ENCODE measurements at regions not wholly inside any gene's neighbourhood (a gene's known extent, or its start where the extent isn't known, plus 50 kb on each side); places are given as distances from the start of the nearest gene placed in this dataset.

DNA sequence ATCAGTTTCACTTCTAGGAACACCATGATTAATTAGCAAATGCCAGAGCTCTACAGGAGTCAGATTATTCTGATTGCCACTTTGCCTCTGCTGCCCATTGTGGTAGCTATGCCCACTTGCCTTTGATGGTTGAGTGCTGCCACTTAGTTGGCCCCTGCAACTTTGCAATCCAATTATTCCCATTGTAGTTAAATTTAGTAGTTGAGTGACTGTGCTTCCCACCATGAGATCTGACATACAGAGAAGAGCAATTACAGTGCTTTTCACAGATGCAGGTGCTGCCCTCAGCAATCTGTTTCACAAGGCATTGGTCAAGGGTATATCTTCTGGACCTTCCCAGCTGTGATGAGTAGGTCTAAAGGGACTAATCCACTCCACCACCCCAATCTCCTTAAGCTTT, 468.4 kb upstream of the RGS6 start:
- no TSS peak for BruUV-seq (replicated peaks)
- no peak overlapping the region for H2AK9ac ChIP-seq (replicated peaks; ENCODE audit: low read depth, low read length, poor library complexity)
- no peak overlapping the region for H3K27ac ChIP-seq (ENCODE audit: insufficient read depth, low read length)
- H3K4ac ChIP-seq (ENCODE audit: low read depth, low read length): no peak overlapping the region
- TF ChIP-seq, protein P1, sequence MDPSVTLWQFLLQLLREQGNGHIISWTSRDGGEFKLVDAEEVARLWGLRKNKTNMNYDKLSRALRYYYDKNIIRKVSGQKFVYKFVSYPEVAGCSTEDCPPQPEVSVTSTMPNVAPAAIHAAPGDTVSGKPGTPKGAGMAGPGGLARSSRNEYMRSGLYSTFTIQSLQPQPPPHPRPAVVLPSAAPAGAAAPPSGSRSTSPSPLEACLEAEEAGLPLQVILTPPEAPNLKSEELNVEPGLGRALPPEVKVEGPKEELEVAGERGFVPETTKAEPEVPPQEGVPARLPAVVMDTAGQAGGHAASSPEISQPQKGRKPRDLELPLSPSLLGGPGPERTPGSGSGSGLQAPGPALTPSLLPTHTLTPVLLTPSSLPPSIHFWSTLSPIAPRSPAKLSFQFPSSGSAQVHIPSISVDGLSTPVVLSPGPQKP (IDR thresholded peaks at IDR 0.05; ENCODE audit: borderline replicate concordance, low read depth, low read length): no peak
- TF ChIP-seq MAFK (IDR thresholded peaks at IDR 0.05; ENCODE audit: low read depth, low read length) (no peak), NFE2L2 (IDR thresholded peaks at IDR 0.05; ENCODE audit: low read depth, low read length) (no peak), MAZ (IDR thresholded peaks at IDR 0.05; ENCODE audit: borderline replicate concordance, low read depth, low read length) (no peak), RAD21 (IDR thresholded peaks at IDR 0.05; ENCODE audit: low read length) (no peak), MXI1 (IDR thresholded peaks at IDR 0.05; ENCODE audit: borderline replicate concordance, low read depth, low read length) (no peak), RFX5 (IDR thresholded peaks at IDR 0.05; ENCODE audit: low read depth, low read length) (no peak), BHLHE40 (IDR thresholded peaks at IDR 0.05; ENCODE audit: low read depth, low read length) (no peak), CHD1 (IDR thresholded peaks at IDR 0.05; ENCODE audit: low read depth, low read length) (no peak), CEBPB (IDR thresholded peaks at IDR 0.05; ENCODE audit: low read depth, low read length) (no peak), FOS (IDR thresholded peaks at IDR 0.05; ENCODE audit: low read depth, low read length) (no peak), RCOR1 (IDR thresholded peaks at IDR 0.05; ENCODE audit: insufficient replicate concordance, low read length) (no peak), SMC3 (IDR thresholded peaks at IDR 0.05; ENCODE audit: low read depth, low read length) (no peak), POLR2A (IDR thresholded peaks at IDR 0.05; ENCODE audit: low read depth, low read length) (no peak)
- TF ChIP-seq, protein P2, sequence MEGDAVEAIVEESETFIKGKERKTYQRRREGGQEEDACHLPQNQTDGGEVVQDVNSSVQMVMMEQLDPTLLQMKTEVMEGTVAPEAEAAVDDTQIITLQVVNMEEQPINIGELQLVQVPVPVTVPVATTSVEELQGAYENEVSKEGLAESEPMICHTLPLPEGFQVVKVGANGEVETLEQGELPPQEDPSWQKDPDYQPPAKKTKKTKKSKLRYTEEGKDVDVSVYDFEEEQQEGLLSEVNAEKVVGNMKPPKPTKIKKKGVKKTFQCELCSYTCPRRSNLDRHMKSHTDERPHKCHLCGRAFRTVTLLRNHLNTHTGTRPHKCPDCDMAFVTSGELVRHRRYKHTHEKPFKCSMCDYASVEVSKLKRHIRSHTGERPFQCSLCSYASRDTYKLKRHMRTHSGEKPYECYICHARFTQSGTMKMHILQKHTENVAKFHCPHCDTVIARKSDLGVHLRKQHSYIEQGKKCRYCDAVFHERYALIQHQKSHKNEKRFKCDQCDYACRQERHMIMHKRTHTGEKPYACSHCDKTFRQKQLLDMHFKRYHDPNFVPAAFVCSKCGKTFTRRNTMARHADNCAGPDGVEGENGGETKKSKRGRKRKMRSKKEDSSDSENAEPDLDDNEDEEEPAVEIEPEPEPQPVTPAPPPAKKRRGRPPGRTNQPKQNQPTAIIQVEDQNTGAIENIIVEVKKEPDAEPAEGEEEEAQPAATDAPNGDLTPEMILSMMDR (conservative IDR thresholded peaks at IDR 0.05; ENCODE audit: low read depth, low read length): no peak
- TF ChIP-seq, protein P3, sequence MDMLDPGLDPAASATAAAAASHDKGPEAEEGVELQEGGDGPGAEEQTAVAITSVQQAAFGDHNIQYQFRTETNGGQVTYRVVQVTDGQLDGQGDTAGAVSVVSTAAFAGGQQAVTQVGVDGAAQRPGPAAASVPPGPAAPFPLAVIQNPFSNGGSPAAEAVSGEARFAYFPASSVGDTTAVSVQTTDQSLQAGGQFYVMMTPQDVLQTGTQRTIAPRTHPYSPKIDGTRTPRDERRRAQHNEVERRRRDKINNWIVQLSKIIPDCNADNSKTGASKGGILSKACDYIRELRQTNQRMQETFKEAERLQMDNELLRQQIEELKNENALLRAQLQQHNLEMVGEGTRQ (IDR thresholded peaks at IDR 0.05; ENCODE audit: low read depth, low read length): no peak
- H3K9me3 ChIP-seq (ENCODE audit: control insufficient read depth, insufficient read depth, low read length): peaks cover 5% of the 10 kb centered on the region
- H4K8ac ChIP-seq (ENCODE audit: low read depth in 2 of 2, low read length in 2 of 2): no peak overlapping the region
- no peaks in the 10 kb centered on the region for H3K9me1 ChIP-seq (ENCODE audit: insufficient read depth, low read length)
- H2BK5ac ChIP-seq (ENCODE audit: low read depth, low read length, poor library complexity, severe bottlenecking): no peak overlapping the region
- intact Hi-C loops (cut with micrococcal nuclease) (no loop called here), dilution Hi-C loops (cut with HindIII; ENCODE audit: low sequenced_read_pairs, unreplicated experiment) (no loop called here), in situ Hi-C loops (cut with MboI; ENCODE audit: low sequenced_read_pairs) (no loop called here)
- no peak overlapping the region for H2AK5ac ChIP-seq (ENCODE audit: low read depth, low read length)
- no peak overlapping the region for H2BK20ac ChIP-seq (ENCODE audit: low read depth, low read length)
- ATAC-seq (ENCODE audit: low read depth) (no peak), DNase-seq (no peak)
- POLR2A ChIA-PET (ENCODE audit: unreplicated experiment): no interaction called here
- H3K18ac ChIP-seq (ENCODE audit: low read depth, low read length): no peak overlapping the region
- no peak overlapping the region for H4K91ac ChIP-seq (ENCODE audit: insufficient read depth, low read depth, low read length)
- H3K27me3 ChIP-seq (ENCODE audit: control insufficient read depth, insufficient read depth, low read length): no peaks in the 10 kb centered on the region
- H3K56ac ChIP-seq (ENCODE audit: extremely low read depth, insufficient read depth, low read length): no peak overlapping the region
- peaks cover 6% of the 10 kb centered on the region; the same call in 1 of the 2 replicates for H3K36me3 ChIP-seq (ENCODE audit: control insufficient read depth, insufficient read depth, low read length)
- no peak overlapping the region for H4K5ac ChIP-seq (ENCODE audit: low read depth, low read length)
- CTCF ChIA-PET: no interaction called here
- no peak overlapping the region for H3K23ac ChIP-seq (ENCODE audit: low read depth, low read length)
- H2BK15ac ChIP-seq (ENCODE audit: low read depth, low read length): no peak overlapping the region
- no peak overlapping the region for H3K4me2 ChIP-seq (ENCODE audit: low read depth, low read length)
- no peak overlapping the region for H3K14ac ChIP-seq (replicated peaks; ENCODE audit: low read depth, low read length)
- no peak overlapping the region for H3K9ac ChIP-seq (ENCODE audit: low read depth, low read length)
- H3K79me1 ChIP-seq (ENCODE audit: low read depth in 1 of 2, low read length in 2 of 2): peaks cover 36 to 40% of the 10 kb centered on the region in 2 experiments
- no peak overlapping the region for H2AFZ ChIP-seq (replicated peaks; ENCODE audit: low read length, poor library complexity)
- no peak overlapping the region for H3K4me3 ChIP-seq (ENCODE audit: insufficient read depth, low read depth, low read length)
- no peaks in the 10 kb centered on the region for H4K20me1 ChIP-seq (ENCODE audit: insufficient read depth, low read length)
- H3K4me1 ChIP-seq (ENCODE audit: control insufficient read depth, insufficient read depth, low read length): 0 out of 2 replicates have a peak, but pooled peaks cover 1% of the 10 kb centered on the region
- no peak overlapping the region for H2BK120ac ChIP-seq (ENCODE audit: low read depth, low read length)
